ENCODE measurements at regions not wholly inside any gene's neighbourhood (a gene's known extent, or its start where the extent isn't known, plus 50 kb on each side); places are given as distances from the start of the nearest gene placed in this dataset.

DNA sequence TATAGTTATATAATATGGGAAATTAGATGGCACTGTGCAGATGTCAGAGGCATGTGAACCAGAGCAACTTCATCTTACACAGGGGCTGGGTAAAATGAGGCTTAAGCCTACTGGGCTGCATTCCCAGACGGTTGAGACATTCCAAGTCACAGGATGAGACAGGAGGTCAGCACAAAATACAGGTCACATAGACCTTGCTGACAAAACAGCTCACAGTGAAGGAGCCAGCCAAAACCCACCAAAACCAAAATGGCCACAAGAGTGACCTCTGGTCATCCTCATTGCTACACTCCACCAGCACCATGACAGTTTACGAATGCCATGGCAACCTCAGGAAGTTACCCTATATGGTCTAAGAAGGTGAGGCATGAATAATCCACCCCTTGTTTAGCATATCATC is 479.4 kb downstream of the TLR4 start:
- DNase-seq (ENCODE audit: low read depth), result no peak
- H3K4me3 ChIP-seq (ENCODE audit: low read length), result no peak overlapping the region
- TF ChIP-seq CTCF (conservative IDR thresholded peaks at IDR 0.05; ENCODE audit: low read length), result no peak

DNA sequence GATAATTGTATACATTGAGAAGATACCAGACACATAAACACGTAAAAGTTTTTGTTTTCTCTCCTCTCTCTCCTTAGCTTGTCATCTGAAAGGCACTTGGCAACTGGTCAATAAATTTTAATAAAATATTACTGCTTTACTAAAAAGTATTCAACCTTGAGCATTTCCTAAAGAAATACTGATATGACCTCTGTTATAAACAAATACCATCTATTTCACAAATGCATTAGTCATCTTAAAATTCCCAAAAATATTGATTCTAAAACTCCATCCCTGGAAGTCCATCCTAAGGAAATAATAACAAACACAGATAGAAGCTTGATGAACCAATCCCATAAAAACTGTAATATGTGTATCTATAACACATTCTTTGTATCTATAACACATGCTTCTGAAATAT is 483.2 kb downstream of the TLR4 start:
- no peak for DNase-seq (ENCODE audit: low read depth)
- no peak for TF ChIP-seq CTCF (conservative IDR thresholded peaks at IDR 0.05; ENCODE audit: low read length)
- no peak overlapping the region for H3K4me3 ChIP-seq (ENCODE audit: low read length)

DNA sequence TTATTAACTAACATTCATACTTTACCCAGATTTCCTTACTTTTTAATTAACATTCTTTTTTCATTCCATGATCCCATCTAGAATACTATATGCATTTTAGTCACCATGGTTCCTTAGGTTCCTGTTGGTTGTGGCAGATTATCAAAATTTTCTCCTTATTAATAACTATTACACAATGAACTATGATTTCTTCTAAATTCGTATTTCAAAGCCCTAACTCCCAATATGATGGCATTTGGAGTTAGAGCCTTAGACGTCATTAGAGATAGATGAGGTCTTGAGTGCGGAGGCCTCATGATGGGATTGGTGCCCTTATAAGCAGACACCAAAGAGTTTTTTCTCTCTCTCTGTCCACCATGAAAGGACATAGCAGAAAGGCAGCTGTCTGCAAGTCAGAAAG is 485.4 kb downstream of the TLR4 start:
- DNase-seq (ENCODE audit: low read depth), result no peak
- no peak overlapping the region for H3K4me3 ChIP-seq (ENCODE audit: low read length)
- TF ChIP-seq CTCF (conservative IDR thresholded peaks at IDR 0.05; ENCODE audit: low read length), result no peak

DNA sequence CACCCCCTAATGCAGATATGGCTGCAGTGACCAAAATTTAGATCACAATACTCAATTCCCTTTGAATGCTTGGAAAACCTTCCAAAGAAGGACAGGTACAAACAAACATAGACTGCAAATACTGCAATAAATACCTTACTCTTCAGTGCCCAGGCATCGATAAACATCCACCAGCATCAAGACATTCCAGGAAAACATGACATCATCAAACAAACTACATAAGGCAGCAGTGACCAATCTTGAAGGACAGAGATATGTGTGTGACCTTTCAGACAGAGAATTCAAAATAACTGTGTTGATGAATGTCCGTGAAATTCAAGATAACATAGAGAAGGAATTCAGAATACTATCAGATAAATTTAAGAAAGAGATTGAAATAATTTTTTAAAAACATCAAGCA is 488.6 kb downstream of the TLR4 start:
- H3K4me3 ChIP-seq (ENCODE audit: low read length), result no peak overlapping the region
- no peak for TF ChIP-seq CTCF (conservative IDR thresholded peaks at IDR 0.05; ENCODE audit: low read length)
- no peak for DNase-seq (ENCODE audit: low read depth)

GRCh38 chr9:118209343-118209742 is 505.1 kb downstream of the TLR4 start:
- TF ChIP-seq CTCF (conservative IDR thresholded peaks at IDR 0.05; ENCODE audit: low read length), result no peak
- no peak overlapping the region for H3K4me3 ChIP-seq (ENCODE audit: low read length)
- no peak for DNase-seq (ENCODE audit: low read depth)

DNA sequence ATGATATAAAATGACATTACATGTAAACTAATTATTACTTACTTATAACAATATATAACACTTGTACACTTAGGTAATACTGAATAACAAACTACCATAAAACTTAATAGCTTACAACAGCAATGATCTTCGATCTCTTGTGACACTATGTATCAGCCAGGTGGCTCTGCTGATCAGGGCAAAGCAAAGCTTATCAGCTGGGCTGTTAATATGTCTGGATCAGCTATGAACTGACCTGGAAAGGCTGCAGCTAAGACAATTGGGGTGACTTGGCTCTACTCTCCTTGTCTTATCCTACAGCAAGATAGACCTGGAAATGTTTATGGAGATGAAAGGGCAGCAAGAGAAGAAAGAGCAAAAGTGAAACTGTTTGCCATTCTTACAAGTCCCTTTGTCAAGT is 511.3 kb downstream of the TLR4 start:
- DNase-seq (ENCODE audit: low read depth), result no peak
- H3K4me3 ChIP-seq (ENCODE audit: low read length), result no peak overlapping the region
- TF ChIP-seq CTCF (conservative IDR thresholded peaks at IDR 0.05; ENCODE audit: low read length), result no peak

DNA sequence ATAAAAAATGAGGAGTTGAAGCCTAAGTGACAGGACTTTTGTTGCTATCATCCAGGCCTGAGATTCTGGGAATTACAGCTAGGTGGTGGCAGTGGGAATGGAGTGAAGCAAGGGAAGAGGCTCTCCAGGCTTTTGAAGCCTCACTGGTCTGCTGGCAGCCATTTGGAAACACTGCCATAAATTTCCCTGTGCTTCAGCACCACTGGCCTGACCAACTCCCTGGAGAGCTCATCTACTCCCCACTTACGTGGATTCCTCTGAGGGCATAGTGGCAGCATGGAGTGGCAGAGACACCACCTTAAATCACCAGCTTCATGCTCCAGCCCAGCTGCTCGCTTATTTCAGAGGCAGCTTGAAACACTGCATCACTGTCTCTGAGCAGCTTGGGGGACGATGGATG is 518.2 kb downstream of the TLR4 start:
- no peak overlapping the region for H3K4me3 ChIP-seq (ENCODE audit: low read length)
- no peak for DNase-seq (ENCODE audit: low read depth)
- TF ChIP-seq CTCF (conservative IDR thresholded peaks at IDR 0.05; ENCODE audit: low read length), result no peak

Data from AG10803 (cell line).